ENCODE measurements at regions not wholly inside any gene's neighbourhood (a gene's known extent, or its start where the extent isn't known, plus 50 kb on each side); places are given as distances from the start of the nearest gene placed in this dataset.

DNA sequence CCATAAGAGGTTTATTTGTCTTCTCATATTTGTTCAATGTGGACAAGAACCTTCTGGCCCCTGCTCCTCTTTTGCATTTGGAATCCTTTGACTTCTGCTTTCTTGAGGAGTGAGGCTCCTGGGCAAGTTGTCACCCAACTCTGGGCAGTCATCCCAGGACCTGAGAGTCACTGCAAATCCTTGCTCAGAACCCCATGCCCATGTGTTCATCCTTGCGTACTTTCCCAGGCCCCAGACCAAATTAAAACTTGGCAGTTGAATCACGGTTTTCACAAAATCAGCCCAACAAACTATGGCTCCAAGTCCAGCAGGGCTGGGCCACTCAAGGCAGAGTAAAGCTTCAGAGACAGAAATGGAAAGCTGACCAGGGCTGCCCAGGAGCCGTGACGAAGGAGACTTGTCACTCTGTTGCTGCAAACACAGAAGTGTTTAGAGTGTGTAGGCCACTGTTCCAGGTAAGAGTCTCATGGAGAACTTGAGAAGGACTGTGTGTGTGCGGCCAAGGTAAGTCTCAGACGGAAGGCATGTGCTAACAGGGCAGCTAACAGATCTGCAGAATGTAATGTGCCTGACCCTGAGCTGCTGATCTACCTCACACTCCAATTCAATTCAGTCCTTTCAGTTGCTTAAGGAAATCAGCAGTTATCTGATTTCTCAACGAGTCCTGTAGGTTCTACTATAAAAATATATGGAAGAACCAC, 549.4 kb upstream of the HS6ST1 start:
- Histone ChIP-seq H3K36me3 (ENCODE audit: insufficient read depth, low read length, poor library complexity, severe bottlenecking) (no peaks in the 10 kb centered on the region), H3K4me3 (ENCODE audit: low read depth, low read length, poor library complexity, severe bottlenecking) (no peak overlapping the region), H3K9me3 (ENCODE audit: low read depth, low read length, poor library complexity, severe bottlenecking) (no peaks in the 10 kb centered on the region), H3K27me3 (replicated peaks; ENCODE audit: insufficient read depth, low read depth, low read length, poor library complexity) (peaks cover 13% of the 10 kb centered on the region), H3K4me1 (ENCODE audit: insufficient read depth, low read length, poor library complexity, severe bottlenecking) (no peaks in the 10 kb centered on the region), H3K27ac (ENCODE audit: low read depth, low read length, poor library complexity, severe bottlenecking) (no peak overlapping the region)
- no TSS peak for BruUV-seq (replicated peaks)
- ChIA-PET POLR2A (ENCODE audit: low non-redundant PET) (no interaction called here), CTCF (no interaction called here)
- TF ChIP-seq EZH2 (IDR thresholded peaks at IDR 0.05; ENCODE audit: borderline replicate concordance, low read depth, low read length, poor library complexity, severe bottlenecking): no peak
- TF ChIP-seq, protein P1, sequence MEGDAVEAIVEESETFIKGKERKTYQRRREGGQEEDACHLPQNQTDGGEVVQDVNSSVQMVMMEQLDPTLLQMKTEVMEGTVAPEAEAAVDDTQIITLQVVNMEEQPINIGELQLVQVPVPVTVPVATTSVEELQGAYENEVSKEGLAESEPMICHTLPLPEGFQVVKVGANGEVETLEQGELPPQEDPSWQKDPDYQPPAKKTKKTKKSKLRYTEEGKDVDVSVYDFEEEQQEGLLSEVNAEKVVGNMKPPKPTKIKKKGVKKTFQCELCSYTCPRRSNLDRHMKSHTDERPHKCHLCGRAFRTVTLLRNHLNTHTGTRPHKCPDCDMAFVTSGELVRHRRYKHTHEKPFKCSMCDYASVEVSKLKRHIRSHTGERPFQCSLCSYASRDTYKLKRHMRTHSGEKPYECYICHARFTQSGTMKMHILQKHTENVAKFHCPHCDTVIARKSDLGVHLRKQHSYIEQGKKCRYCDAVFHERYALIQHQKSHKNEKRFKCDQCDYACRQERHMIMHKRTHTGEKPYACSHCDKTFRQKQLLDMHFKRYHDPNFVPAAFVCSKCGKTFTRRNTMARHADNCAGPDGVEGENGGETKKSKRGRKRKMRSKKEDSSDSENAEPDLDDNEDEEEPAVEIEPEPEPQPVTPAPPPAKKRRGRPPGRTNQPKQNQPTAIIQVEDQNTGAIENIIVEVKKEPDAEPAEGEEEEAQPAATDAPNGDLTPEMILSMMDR (conservative IDR thresholded peaks at IDR 0.05; ENCODE audit: low read depth, low read length): no peak
- intact Hi-C loops (cut with micrococcal nuclease; ENCODE audit: unreplicated experiment): no loop called here
- DNase-seq (ENCODE audit: low spot score): no peak

DNA sequence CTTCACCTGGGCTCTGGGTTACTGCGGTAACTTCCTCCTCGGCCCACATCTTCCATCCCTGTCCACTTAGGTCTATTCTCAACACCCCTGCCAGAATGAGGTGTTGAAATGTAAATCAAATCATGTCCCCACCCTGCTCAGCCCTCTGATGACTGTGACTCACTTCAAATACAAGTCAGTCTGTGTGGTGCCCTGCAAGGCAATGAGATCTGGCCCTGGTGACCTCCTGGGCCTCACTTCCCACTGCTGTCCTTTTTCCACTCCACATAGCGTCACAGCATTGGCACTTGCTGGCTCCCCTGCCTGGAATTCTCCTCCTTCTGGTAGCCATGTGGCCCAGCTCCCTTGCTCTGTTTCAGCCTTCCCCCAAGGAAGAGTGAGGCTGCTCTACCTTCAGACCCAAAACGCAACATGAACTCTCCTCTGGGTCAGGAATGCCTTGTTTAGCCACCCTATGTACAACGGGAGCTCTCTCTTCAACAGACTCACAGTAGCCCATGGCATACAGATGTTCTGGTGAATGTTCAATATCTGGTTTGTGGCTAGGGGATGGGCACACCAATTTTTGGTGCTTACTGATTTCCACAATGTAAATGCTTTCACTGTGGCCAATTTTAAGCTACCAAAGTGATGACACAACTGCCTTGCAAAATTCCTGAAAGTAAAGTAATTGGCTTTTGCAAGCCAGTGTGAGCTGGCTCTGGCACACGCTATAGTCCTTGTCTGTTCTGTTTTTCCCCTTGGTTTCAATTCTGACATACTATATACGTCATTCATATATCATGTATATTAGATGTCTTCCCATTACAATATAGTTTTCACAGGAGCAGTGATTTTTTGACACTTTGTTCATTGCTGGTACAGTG, 550.3 kb upstream of the HS6ST1 start:
- intact Hi-C loops (cut with micrococcal nuclease; ENCODE audit: unreplicated experiment): no loop called here
- no peak overlapping the region for H3K4me3 ChIP-seq (ENCODE audit: low read depth, low read length, poor library complexity, severe bottlenecking)
- no TSS peak for BruUV-seq (replicated peaks)
- no peaks in the 10 kb centered on the region for H3K9me3 ChIP-seq (ENCODE audit: low read depth, low read length, poor library complexity, severe bottlenecking)
- POLR2A ChIA-PET (ENCODE audit: low non-redundant PET): interaction anchor here (0.6 kb wide), 1 partner anchor 462 kb away, joined by 4 read pairs; no protein-coding TSS in a partner anchor
- H3K27me3 ChIP-seq (replicated peaks; ENCODE audit: insufficient read depth, low read depth, low read length, poor library complexity): peaks cover 22% of the 10 kb centered on the region
- no peaks in the 10 kb centered on the region for H3K36me3 ChIP-seq (ENCODE audit: insufficient read depth, low read length, poor library complexity, severe bottlenecking)
- TF ChIP-seq, protein P1 (conservative IDR thresholded peaks at IDR 0.05; ENCODE audit: low read depth, low read length): no peak
- no peak for TF ChIP-seq EZH2 (IDR thresholded peaks at IDR 0.05; ENCODE audit: borderline replicate concordance, low read depth, low read length, poor library complexity, severe bottlenecking)
- DNase-seq (ENCODE audit: low spot score): no peak
- no peak overlapping the region for H3K27ac ChIP-seq (ENCODE audit: low read depth, low read length, poor library complexity, severe bottlenecking)
- CTCF ChIA-PET: no interaction called here
- no peaks in the 10 kb centered on the region for H3K4me1 ChIP-seq (ENCODE audit: insufficient read depth, low read length, poor library complexity, severe bottlenecking)

DNA sequence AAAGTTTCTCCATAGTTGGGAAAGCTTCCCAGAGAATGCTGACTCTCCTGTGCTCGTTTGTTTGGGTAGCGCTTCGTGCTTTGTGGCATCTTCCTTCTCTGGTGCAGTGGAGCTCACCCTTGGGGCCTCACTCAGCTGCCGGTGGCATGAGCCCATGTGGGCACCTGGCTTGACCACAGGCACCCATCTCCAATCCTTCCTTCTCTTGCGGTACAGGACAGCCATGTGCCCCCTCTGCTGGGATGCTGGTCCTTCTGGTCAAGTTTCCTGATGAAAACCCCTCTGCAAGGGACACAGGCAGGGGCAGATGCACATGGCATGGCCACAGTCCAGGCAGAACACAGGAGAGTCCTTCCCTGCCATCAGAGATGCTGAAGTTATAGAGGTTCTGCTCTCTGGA, 555.9 kb upstream of the HS6ST1 start:
- H3K27ac ChIP-seq (ENCODE audit: low read depth, low read length, poor library complexity, severe bottlenecking): no peak overlapping the region
- intact Hi-C loops (cut with micrococcal nuclease; ENCODE audit: unreplicated experiment): no loop called here
- H3K4me3 ChIP-seq (ENCODE audit: low read depth, low read length, poor library complexity, severe bottlenecking): no peak overlapping the region
- H3K4me1 ChIP-seq (ENCODE audit: insufficient read depth, low read length, poor library complexity, severe bottlenecking): no peaks in the 10 kb centered on the region
- no TSS peak for BruUV-seq (replicated peaks)
- TF ChIP-seq, protein P1 (conservative IDR thresholded peaks at IDR 0.05; ENCODE audit: low read depth, low read length): no peak
- TF ChIP-seq EZH2 (IDR thresholded peaks at IDR 0.05; ENCODE audit: borderline replicate concordance, low read depth, low read length, poor library complexity, severe bottlenecking): no peak
- CTCF ChIA-PET: no interaction called here
- no peaks in the 10 kb centered on the region for H3K36me3 ChIP-seq (ENCODE audit: insufficient read depth, low read length, poor library complexity, severe bottlenecking)
- DNase-seq (ENCODE audit: low spot score): no peak
- POLR2A ChIA-PET (ENCODE audit: low non-redundant PET): no interaction called here
- no peaks in the 10 kb centered on the region for H3K9me3 ChIP-seq (ENCODE audit: low read depth, low read length, poor library complexity, severe bottlenecking)
- peaks cover 32% of the 10 kb centered on the region for H3K27me3 ChIP-seq (replicated peaks; ENCODE audit: insufficient read depth, low read depth, low read length, poor library complexity)

Data from A673 (cell line).